K562 (cell line): ENCODE measurements at regions not wholly inside any gene's neighbourhood (a gene's known extent, or its start where the extent isn't known, plus 50 kb on each side); places are given as distances from the start of the nearest gene placed in this dataset.

Experiments
- BHLHE40 ChIP-seq: IDR thresholded peaks from 2 replicates; pipeline ENCODE4 v1.6.1; 2011; ENCODE audit warnings: low read length, improper control_type of control experiment
- EP300 ChIP-seq: IDR thresholded peaks from 2 replicates; pipeline ENCODE4 v1.6.1; 2012; ENCODE audit warnings: low read length, improper control_type of control experiment
- JUN ChIP-seq, 2 experiments: sonication (generic) in 1 of 2; formaldehyde crosslinking in 1 of 2; IDR thresholded peaks; 2 replicates each; pipeline versions ENCODE4 v1.6.1 to v1.8.0; 2012 to 2022; ENCODE audit warnings: borderline replicate concordance in 2 of 2, mild to moderate bottlenecking in 2 of 2, improper control_type of control experiment in 1 of 2, low read depth in 1 of 2, low read length in 1 of 2, missing genetic modification reagents in 1 of 2
- PATZ1 ChIP-seq: fragments of 250-450 bp; sonication (Bioruptor Pico); IDR thresholded peaks from 2 replicates; pipeline ENCODE4 v1.5.0; 2020; ENCODE audit warnings: mild to moderate bottlenecking, borderline replicate concordance
- RAD21 ChIP-seq, 2 experiments: fragments of 250-450 bp in 1 of 2; fragments of 450-650 bp in 1 of 2; sonication (Bioruptor Pico) in 1 of 2; formaldehyde crosslinking in 1 of 2; IDR thresholded peaks in 1 of 2; conservative IDR thresholded peaks in 1 of 2; 2 replicates each; pipeline versions ENCODE4 v1.4.0 to v1.8.0; 2020 to 2022; ENCODE audit warnings: mild to moderate bottlenecking in 2 of 2, moderate library complexity in 1 of 2
- TCF7 ChIP-seq: sonication (generic); IDR thresholded peaks from 2 replicates; pipeline ENCODE4 v1.6.1; 2016; ENCODE audit warnings: antibody characterized with exemption, borderline replicate concordance

- TF ChIP-seq JUN (IDR thresholded peaks at IDR 0.05; ENCODE audit: borderline replicate concordance, low read depth, low read length) = no peak
- TF ChIP-seq JUN (CRISPR knock-in tag; IDR thresholded peaks at IDR 0.05; ENCODE audit: borderline replicate concordance) = no peak
- TF ChIP-seq PATZ1 (CRISPR knock-in tag) = no peak
- no peak for TF ChIP-seq BHLHE40
- no peak for TF ChIP-seq TCF7
- no peak for TF ChIP-seq EP300
- TF ChIP-seq RAD21 (CRISPR knock-in tag; conservative IDR thresholded peaks at IDR 0.05 in 1 of 2, IDR thresholded peaks at IDR 0.05 in 1 of 2) = no peak
These were observed 563.0 kb upstream of the KLF4 start for GRCh38 chr9:108052431-108053080.
